Stimulated activated CD4-positive, alpha-beta T cell treated with anti-CD3 and anti-CD28 coated beads, TNF-alpha, amount 100 ng/mL, for 24 hours (primary cell): ENCODE measurements at regions not wholly inside any gene's neighbourhood (a gene's known extent, or its start where the extent isn't known, plus 50 kb on each side); places are given as distances from the start of the nearest gene placed in this dataset.
"Not testable (repeated sequence)": the region's sequence is repeated elsewhere in the genome, so short reads cannot be mapped to it uniquely, and the experiment has no call there.

Source experiments
- DNase-seq, 3 experiments: peaks; one replicate each; pipeline ENCODE4 v3.0.0-alpha.2; 2020; ENCODE audit warnings: low read depth in 3 of 3

DNA sequence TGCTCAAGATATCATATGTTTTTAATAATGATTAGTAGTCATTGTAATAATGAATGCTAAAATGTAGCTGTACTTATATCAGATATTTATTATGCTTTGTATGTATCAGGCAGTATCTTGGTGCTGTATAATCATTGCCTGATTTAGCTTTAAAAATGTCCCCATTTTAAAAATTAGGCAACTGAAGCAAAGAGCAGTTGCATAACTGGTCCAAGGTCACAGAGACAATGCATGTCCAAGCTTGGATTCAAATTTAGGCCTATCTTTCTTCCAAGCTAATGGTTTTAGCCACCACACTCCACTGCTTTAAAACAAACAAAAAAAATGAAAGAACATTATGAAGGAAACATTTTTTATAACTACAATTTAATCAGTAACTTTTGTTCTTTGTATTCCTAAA, 725.8 kb upstream of the RAG2 start:
- DNase-seq: no peak

DNA sequence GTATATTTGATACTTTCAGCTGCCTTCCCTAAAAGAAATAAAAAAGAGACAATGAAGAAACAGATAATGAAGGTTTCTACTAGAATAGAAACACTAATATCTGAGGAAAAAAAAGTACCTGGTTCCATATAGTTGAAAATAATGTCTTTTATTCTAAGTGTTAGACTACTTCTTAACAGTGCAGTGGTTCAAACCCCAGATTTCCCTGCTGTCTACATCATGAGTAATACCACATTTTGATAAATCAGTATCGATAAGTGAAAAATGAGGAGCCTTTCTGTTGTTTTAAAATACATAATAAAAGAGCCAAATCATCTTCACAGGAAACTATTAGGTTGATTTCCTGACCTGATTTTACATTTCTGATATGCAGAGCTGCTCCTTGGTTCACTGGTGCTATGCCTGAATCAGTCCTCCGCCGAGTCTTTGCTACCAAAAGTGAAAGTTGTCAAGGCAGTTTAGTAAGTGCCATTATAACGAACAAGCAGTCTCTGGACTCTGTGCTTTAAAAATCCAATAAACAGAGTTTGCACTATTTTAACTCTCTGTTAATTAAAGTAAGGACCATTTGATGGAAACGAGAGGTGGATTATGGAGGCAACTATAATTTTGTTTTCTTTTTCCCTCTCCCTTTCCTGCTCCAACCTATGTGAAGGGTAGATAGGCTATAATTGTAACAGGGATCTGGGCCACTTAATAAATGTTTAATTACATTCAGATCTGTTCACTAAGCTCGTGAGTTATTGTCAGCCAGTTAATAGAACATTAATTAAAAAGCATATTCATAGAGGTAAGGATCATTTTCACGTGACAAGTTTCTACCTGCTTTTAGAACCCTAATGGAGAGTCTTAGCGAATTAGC, 724.5 kb upstream of the RAG2 start:
- no peak for DNase-seq

DNA sequence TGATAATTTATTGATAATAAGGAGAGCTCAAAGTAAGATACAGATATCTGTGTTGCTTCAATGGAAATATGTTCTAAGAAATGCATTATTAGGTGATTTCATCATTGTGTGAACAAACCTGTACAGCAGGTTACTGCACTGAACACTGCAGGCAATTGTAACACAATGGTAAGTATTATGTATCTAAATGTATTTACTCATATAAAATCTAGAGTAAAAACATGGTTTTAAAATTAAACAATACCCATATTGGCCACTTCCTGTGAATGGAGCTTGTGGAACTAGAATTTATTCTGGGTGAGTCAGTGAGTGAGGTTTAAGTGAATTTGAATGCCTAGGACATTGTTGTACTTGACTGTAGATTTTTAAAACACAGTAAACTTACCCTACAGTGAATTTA, 722.9 kb upstream of the RAG2 start:
- no peak for DNase-seq

DNA sequence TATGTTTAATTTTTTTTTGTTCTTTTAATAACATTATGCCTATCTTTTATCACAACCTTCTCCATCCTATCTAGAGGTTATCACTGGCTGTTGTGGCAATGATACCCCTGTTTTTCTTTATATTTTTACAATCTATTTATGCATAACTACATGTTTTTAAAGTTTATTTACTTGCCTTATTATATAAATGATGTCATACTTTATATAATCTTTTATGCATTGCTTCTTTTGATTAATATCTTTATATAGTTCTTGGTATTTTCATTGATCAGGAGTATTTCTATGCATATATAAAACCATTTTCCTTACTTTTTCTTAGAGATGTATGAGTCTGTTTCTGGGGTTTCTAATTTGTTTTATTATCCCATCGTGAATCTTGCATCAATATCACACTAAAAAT, 719.8 kb upstream of the RAG2 start:
- no peak for DNase-seq

DNA sequence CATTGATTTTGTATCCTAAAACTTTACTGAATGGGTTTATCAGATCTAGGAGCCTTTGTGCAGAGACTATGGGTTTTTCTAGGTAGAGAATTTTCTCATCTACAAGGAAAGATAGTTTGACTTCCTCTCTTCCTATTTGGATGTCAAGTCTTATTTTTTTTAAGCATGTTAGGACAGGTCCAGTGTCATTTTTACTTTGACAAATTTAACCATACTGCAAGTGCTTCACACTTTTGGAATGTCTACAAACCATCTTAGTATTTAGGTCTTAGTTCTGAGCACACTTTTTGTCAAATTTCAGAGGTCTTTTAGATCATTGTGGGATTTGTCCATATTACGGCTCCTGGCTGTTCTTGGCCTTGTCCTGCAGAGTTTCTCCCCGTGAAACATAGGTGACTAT, 715.2 kb upstream of the RAG2 start:
- no peak for DNase-seq

DNA sequence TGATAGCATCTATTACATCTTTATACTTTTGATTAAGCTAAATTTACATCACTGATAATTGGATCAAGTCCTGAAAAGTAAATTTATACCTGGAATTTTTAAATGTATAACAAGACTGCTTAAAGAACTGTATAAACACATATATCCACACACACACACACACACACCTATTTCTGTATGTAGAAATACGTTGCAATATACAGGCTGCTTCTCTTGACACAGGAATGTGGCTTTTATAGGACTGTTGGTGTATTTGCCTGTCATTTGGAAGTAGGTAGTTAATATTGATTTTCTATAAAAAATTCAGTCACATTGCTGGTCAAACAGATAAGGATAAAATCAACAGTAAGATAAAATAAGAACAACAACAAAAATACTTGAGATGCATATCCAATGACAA, 708.5 kb upstream of the RAG2 start:
- no peak for DNase-seq

DNA sequence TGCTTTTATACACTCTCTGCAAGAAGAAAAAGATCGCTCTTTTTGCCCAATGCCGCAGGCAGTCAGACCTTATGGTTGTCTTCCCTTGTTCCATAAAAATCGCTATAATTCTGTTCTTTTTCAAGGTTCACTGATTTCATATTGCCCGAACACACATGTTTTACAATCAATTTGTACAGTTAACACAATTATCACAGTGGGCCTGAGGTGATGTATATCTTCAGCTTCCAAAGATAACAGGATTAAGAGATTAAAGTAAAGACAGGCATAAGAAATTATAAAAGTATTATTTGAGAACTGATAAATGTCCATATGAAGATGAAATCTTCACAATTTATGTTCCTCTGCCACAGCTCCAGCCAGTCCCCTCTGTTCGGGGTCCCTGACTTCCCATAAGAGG, 703.4 kb upstream of the RAG2 start:
- DNase-seq: not testable (repeated sequence)

DNA sequence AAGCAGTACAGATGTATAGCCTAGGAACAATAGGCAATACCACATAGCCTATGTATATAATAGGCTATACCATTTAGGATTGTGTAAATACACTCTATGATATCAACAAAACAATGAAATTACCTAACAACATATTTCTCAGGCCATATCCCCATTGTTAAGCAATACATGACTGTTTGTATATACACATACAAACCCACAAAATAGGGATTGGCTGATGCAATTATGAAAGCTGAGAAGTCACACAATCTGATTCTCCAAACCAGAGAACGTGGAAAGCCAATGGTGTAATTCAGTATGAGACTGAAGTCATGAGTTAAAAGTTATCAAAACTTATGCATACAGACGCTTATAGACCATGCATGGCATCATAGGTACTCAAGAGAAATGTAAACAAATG, 700.1 kb upstream of the RAG2 start:
- no peak for DNase-seq

DNA sequence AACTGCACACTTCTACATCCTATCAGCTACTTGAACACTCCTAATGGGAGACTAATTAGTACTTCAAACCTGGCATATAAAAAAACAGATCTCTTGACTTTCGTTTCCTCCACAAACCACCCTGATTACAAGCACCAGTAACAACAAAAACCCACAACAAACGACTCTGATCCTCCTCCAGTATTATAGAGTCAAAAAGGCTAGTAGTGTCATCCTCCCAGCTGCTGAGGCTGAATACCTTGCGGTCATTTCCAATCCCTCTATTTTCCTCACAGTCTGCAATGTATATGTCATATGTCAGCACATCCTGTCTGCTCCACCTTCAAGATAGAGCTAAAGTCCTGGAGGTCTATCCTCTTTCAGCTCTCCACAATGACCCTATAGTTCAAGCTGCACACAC, 688.9 kb upstream of the RAG2 start:
- DNase-seq: no peak

DNA sequence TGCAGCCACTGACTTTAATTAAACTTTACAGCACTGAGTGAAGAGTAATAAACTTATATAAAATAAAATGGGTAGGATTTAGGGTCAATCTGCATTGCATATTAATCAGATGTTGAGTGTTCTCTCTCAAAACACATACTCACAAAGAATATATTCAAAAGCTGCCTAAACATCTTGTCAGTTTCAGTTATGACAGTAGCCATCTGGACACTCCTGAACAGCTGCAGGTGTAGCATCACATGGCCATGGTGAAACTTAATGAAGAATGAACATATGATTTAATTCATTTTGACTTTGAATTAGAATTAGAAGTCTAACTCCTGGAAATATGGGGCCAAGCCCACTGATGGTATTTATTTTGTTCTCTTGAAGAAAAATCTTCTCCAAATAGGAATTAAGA, 684.3 kb upstream of the RAG2 start:
- no peak for DNase-seq

DNA sequence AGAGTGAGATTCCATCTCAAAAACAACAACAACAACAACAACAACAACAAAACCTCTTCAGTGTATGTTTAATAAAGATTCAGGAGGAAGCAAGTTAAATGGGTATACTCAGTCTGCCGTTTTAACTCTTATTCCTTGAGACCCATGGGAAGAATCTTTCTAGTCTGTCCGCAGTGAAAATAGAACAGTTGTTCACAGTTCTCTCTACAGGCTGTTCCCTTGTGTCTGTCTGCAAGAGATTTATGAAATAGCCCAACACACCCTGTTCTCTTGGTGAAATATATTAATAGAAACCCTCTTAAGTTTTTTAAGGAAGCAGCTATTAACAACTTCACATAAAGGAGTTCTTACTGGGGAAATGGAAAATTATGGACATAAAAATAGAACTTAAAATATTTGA, 682.2 kb upstream of the RAG2 start:
- no peak for DNase-seq

DNA sequence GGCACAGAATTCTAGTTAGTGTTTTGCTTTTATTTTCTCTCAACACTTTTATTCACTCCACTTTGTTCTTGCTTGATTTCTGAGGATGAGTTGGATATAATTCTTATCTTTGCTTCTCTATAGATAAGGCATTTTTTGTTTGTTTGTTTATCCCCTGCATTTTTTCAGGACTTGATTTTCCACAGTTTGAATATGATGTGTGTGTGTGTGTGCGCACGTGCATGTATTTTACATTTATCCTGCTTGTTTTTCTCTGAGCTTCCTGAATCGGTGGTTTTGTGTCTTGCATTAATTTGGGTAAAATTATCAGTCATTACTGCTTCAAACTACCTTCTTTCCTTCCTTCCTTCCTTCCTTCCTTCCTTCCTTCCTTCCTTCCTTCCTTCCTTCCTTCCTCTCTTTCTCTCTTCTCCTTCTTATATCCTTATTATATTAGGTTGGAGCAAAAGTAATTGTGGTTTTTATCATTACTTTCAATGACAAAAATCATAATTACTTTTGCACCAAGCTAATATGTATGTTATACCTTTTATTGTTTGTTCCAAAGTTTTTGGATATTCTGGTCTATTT, 679.9 kb upstream of the RAG2 start:
- DNase-seq: no peak

DNA sequence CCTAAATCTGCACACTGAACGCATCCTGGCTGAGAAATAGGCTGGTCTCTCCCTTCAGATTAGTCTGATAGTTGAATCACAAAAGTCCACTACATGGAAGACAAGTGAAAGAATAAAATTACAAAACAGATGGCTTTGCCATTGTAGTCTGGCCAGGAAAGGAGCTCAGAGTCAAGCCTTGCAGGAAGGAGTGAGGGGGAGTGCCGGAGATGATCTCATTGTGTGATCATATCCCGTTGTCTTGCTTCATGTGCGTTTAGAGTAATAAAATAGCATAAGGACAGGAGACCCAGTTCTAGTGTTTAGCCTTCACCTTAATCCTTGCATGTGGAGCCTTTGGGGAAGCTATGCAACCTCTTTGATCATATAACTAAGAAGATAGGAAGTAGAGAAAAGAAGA, 666.7 kb upstream of the RAG2 start:
- no peak for DNase-seq

DNA sequence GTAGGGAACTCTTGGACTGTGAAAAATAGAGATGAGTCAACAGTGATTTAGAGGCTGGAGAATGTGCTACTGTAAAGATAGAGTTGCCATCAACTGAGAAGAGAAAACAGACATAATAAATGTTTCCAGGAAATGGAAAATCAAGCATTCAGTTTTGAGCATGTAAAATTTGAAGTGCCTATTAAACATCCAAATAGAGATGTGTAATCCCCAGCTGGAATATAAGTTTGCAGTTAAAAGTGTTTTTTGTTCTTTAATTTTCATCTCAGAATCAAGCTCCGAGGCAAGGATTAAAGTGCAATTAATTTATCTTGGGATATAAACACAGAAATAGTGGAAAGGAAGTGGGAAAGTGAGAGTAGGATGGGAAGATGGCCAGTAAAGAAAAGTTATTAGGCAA, 666.0 kb upstream of the RAG2 start:
- no peak for DNase-seq

DNA sequence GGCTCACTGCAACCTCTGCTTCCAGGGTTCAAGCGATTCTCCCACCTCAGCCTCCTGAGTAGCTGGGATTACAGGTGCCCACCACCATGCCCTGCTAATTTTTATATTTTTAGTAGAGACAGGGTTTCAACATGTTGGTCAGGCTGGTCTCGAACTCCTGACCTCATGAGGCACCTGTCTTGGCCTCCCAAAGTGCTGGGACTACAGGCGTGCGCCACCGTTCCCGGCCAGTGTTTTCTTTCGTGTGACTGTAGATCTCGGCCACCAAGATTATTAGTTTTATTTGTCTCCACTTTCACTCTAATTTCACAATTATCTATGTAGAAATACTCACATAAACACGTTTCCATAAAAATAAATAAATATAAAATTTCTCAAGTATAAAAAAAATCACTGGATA, 665.4 kb upstream of the RAG2 start:
- DNase-seq: not testable (repeated sequence)

DNA sequence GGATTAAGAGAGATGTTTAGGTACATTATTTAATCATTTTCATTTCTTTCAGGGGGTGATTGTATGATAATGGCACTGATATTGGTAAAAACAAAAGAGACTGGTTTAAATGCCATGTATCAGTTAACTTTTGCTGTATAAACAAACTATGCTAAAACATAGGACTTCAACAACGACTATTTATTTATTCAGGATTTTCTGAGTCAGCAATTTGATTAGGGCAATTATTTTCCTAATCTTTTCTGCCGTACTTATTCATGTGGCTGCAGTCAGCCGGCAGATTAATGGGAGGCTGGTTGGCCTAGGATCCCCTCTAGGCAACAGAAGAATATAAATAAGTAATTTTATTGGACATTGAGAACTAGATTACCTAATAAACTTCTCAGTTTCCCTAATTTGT, 661.7 kb upstream of the RAG2 start:
- DNase-seq: no peak

DNA sequence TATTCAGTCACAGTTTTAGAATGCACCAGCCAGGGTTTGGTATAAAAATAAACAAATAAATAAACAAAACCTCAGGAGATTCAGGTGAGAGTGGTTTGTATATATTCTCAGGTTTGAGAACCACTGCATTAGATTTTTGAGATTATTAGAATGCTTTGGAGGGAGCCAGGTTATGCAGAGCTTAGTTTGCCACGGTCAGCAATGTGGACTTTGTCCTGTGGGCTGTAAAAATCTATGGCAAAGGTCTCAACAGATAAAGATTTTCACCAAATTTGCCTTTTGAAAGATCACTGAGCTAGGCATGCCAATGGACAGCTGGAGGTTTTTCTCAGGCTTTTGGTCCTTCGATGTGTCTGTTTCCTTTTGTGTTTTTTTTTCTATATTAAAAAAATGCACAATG, 650.1 kb upstream of the RAG2 start:
- DNase-seq: no peak

DNA sequence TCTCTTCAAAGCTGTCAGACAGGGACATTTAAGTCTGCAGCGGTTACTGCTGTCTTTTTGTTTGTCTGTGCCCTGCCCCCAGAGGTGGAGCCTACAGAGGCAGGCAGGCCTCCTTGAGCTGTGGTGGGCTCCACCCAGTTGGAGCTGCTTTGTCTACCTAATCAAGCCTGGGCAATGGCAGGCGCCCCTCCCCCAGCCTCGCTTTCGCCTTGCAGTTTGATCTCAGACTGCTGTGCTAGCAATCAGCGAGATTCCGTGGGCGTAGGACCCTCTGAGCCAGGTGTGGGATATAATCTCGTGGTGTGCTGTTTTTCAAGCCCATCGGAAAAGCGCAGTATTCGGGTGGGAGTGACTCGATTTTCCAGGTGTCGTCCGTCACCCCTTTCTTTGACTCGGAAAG, 648.1 kb upstream of the RAG2 start:
- DNase-seq: not testable (repeated sequence)

DNA sequence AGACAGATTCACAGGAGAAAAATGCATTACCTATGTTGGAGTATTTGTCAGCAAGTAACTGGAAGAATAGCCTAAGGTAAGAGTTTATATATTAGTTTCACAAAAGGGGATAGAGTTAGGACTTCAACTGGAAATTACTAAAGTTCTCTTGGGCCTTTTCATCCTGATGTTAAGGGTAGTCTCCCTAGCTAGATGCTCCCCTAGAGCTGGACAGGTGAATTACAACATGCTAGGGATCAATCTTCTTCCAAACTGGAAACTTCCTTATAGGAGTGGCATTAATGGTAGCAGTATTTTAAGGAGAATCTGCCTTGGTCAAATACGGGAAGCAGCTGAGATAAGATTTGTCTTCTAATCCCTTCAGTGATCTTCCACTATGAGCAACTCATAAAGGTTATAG, 632.8 kb upstream of the RAG2 start:
- DNase-seq: no peak

DNA sequence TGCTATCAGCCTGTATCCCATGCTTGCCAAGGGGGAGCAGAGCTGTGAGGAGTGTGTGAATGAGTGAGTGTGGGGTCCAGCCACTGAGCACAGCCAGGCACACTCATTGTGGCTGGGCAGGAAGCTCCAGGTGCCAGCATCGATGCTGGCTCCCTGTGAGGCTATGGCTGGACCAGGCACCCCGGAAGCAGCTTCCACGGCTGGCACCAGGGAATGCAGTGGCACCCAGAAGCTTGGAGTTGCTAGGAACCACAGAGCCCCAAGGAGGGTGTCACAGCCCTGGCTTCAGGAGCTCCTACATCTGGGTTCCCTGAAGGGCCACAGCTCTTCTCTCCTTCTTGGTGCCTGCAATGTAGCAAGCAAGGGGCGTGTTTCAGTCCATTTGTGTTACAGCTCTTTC, 625.9 kb upstream of the RAG2 start:
- no peak for DNase-seq

DNA sequence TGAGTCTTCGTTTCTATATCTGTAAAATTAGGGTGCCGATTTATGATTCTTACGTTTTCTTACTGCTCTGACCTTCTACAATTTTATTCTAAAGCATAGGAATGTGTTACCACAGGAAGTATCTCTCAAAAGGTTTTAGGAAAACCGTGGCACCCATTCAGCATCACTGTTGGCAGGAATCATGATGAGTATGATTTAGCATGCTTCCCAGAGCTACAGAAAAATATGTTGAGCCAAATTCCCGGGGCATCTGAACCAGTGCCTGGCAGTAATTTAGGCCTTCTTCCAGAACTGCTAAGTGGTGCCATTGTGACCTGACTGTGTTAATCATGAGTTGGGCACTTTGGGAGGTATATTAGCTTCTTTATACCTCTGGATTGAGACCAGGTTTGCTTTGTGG, 605.0 kb upstream of the RAG2 start:
- no peak for DNase-seq

DNA sequence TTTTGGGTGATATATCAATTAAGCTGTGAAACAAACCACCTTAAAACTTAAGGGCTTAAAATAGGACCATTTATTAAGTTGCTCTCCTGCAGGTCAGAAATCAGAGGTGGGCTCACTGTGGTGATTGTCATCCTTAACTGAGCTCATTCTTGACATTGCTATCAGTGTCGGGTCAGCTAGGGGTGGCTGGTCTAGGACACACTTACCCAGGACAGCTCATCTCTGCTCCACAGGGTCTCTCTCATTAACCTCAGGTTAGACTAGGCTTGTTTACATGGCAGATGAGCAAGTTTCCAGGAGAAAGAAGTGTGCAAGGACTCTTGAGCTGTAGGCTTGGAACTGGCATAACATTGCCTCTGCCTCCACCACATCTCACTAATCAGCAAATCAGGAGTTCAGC, 601.0 kb upstream of the RAG2 start:
- DNase-seq: no peak

DNA sequence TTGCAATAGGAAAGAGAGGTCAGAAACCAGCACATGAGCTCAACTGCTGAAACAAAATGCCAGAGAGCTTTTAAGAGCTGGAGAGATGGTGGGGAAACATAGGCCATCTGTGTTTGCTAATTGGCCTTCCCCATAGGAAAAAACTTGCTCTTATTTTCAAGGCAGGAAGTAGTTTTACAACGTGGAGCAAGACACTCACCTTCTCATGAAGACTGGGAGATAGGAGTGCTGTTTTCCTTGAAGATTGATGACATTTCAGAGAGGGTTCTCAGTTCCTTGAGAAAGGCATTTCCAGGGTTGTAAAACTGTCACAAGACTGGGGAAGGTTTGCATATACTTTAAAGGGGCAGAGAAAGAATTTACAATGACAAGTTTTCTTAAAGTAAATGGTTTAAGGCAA, 586.3 kb upstream of the RAG2 start:
- DNase-seq: no peak

DNA sequence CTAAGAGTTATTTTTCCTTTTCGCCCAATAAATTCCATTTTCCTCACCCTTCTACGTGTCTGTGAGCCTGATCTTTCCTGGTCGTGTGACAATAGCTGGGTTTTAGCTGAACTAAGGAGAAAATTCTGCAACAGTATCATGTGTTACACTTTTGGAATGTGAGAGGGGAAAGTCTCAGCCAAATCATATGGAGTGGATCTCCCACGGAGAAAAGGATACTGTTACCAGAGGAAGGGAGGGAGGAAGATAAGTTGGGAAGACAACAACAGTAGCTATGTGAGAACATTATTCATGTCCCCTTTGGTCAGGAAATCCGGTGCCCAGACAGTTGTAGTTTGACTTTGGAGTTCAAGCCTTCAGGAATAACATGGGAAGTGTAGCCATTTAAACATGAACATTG, 584.0 kb upstream of the RAG2 start:
- no peak for DNase-seq
